Activated CD4-positive, alpha-beta T cell treated with anti-CD3 and anti-CD28 coated beads for 36 hours (primary cell): ENCODE measurements at regions not wholly inside any gene's neighbourhood (a gene's known extent, or its start where the extent isn't known, plus 50 kb on each side); places are given as distances from the start of the nearest gene placed in this dataset.
"Not testable (repeated sequence)": the region's sequence is repeated elsewhere in the genome, so short reads cannot be mapped to it uniquely, and the experiment has no call there.

ENCODE experiments used
- ATAC-seq: fragments of 200-7000 bp; cut with Tn5 transposase; one replicate; pipeline ENCODE4 v1.10.0; 2021; ENCODE audit warnings: mild to moderate bottlenecking, moderate library complexity
- CTCF ChIA-PET: fragments of 350-600 bp; sonication (Branson Sonifier 250); formaldehyde crosslinking; loops from one replicate; lab custom pipeline; 2021; ENCODE audit warnings: antibody characterized with exemption; lab: Charles Lee
- POLR2A ChIA-PET: fragments of 350-600 bp; sonication (Branson Sonifier 250); formaldehyde crosslinking; loops from one replicate; lab custom pipeline; 2021; ENCODE audit warnings: antibody characterized with exemption, inconsistent platforms; lab: Charles Lee
- DNase-seq: peaks from one replicate; pipeline ENCODE4 v3.0.0-alpha.2; 2020
- H3K27ac Mint-ChIP-seq: one replicate; pipeline ENCODE4 v1.8.0; 2021; ENCODE audit warnings: mixed read lengths
- H3K27me3 Mint-ChIP-seq: one replicate; pipeline ENCODE4 v1.8.0; 2021; ENCODE audit warnings: mixed read lengths
- H3K36me3 Mint-ChIP-seq: one replicate; pipeline ENCODE4 v1.8.0; 2021; ENCODE audit warnings: low read depth, mixed read lengths
- H3K4me1 Mint-ChIP-seq: one replicate; pipeline ENCODE4 v1.8.0; 2021; ENCODE audit warnings: mixed read lengths
- H3K4me3 Mint-ChIP-seq: one replicate; pipeline ENCODE4 v1.8.0; 2021; ENCODE audit warnings: mild to moderate bottlenecking, moderate library complexity, mixed read lengths
- H3K9me3 Mint-ChIP-seq: one replicate; pipeline ENCODE4 v1.8.0; 2021; ENCODE audit warnings: low read depth, mixed read lengths
- intact Hi-C, 2 experiments: fragments of 100-400 bp; cut with DNase I in 1 of 2; cut with micrococcal nuclease in 1 of 2; formaldehyde crosslinking; loops; one replicate each; pipeline versions ENCODE4 v1.14.2 to v1.15.1; 2022 to 2024; cut with DNase I, micrococcal nuclease

GRCh38 chr1:121574505-121574899 is 389.7 kb downstream of the SRGAP2C start:
- intact Hi-C loops, H3K4me3 Mint-ChIP-seq, POLR2A ChIA-PET, H3K9me3 Mint-ChIP-seq, CTCF ChIA-PET, H3K27me3 Mint-ChIP-seq, ATAC-seq, H3K27ac Mint-ChIP-seq, DNase-seq, H3K4me1 Mint-ChIP-seq: not testable (repeated sequence)
- H3K36me3 Mint-ChIP-seq = peaks cover 12% of the 10 kb centered on the region

GRCh38 chr1:121582898-121583297 is 398.1 kb downstream of the SRGAP2C start:
- intact Hi-C loops, H3K27me3 Mint-ChIP-seq, POLR2A ChIA-PET, H3K4me3 Mint-ChIP-seq, ATAC-seq, DNase-seq, H3K27ac Mint-ChIP-seq, CTCF ChIA-PET: not testable (repeated sequence)
- peaks cover 19% of the 10 kb centered on the region for H3K36me3 Mint-ChIP-seq
- H3K9me3 Mint-ChIP-seq = peaks cover 24% of the 10 kb centered on the region
- peaks cover 19% of the 10 kb centered on the region for H3K4me1 Mint-ChIP-seq

GRCh38 chr1:121586369-121587229 is 401.8 kb downstream of the SRGAP2C start:
- ATAC-seq = no peak
- ChIA-PET POLR2A (no interaction called here), CTCF (no interaction called here)
- peak; percentile 5 for DNase-seq
- H3K4me3 Mint-ChIP-seq = no peak overlapping the region
- H3K36me3 Mint-ChIP-seq = peaks cover 18% of the 10 kb centered on the region
- H3K9me3 Mint-ChIP-seq = peaks cover 13% of the 10 kb centered on the region
- intact Hi-C loops = no loop called here
- peak overlapping the region; percentile 45 for H3K27ac Mint-ChIP-seq
- H3K27me3 Mint-ChIP-seq = no peaks in the 10 kb centered on the region
- peaks cover 23% of the 10 kb centered on the region for H3K4me1 Mint-ChIP-seq

- DNase-seq (no peak), ATAC-seq (no peak)
- H3K4me1 Mint-ChIP-seq = peaks cover 23% of the 10 kb centered on the region
- no peak overlapping the region for H3K27ac Mint-ChIP-seq
- peaks cover 13% of the 10 kb centered on the region for H3K9me3 Mint-ChIP-seq
- intact Hi-C loops = no loop called here
- H3K27me3 Mint-ChIP-seq = no peaks in the 10 kb centered on the region
- no peak overlapping the region for H3K4me3 Mint-ChIP-seq
- ChIA-PET POLR2A (no interaction called here), CTCF (no interaction called here)
- peaks cover 18% of the 10 kb centered on the region for H3K36me3 Mint-ChIP-seq
These were observed 402.4 kb downstream of the SRGAP2C start for GRCh38 chr1:121587230-121587569.

- intact Hi-C loops = no loop called here
These were observed 403.0 kb downstream of the SRGAP2C start for GRCh38 chr1:121587777-121588176.

GRCh38 chr1:121594096-121594495 is 409.3 kb downstream of the SRGAP2C start:
- H3K36me3 Mint-ChIP-seq = peaks cover 4% of the 10 kb centered on the region
- H3K4me3 Mint-ChIP-seq = no peak overlapping the region
- DNase-seq = no peak
- peaks cover 8% of the 10 kb centered on the region for H3K4me1 Mint-ChIP-seq
- intact Hi-C loops = no loop called here
- H3K9me3 Mint-ChIP-seq = peaks cover 2% of the 10 kb centered on the region
- H3K27me3 Mint-ChIP-seq = no peaks in the 10 kb centered on the region
- no peak overlapping the region for H3K27ac Mint-ChIP-seq
- ChIA-PET CTCF (no interaction called here), POLR2A (no interaction called here)
- no peak for ATAC-seq

More at GRCh38 chr1:121587777-121588176, 403.0 kb downstream of the SRGAP2C start:
- no peak for DNase-seq
- Mint-ChIP-seq H3K9me3 (peaks cover 13% of the 10 kb centered on the region), H3K4me1 (peaks cover 23% of the 10 kb centered on the region), H3K36me3 (peaks cover 18% of the 10 kb centered on the region), H3K27ac (no peak overlapping the region), H3K4me3 (no peak overlapping the region), H3K27me3 (no peaks in the 10 kb centered on the region)
- POLR2A ChIA-PET = no interaction called here
- ATAC-seq = no peak
- CTCF ChIA-PET = no interaction called here

- Mint-ChIP-seq H3K27ac (no peak overlapping the region), H3K36me3 (peaks cover 6% of the 10 kb centered on the region), H3K9me3 (peaks cover 2% of the 10 kb centered on the region), H3K4me1 (peaks cover 8% of the 10 kb centered on the region), H3K27me3 (no peaks in the 10 kb centered on the region), H3K4me3 (no peak overlapping the region)
- ChIA-PET POLR2A (no interaction called here), CTCF (no interaction called here)
- intact Hi-C loops = no loop called here
- DNase-seq = no peak
- ATAC-seq = peak; percentile 30
These were observed 410.3 kb downstream of the SRGAP2C start for GRCh38 chr1:121595089-121595488.

GRCh38 chr1:121604843-121605444 is 420.2 kb downstream of the SRGAP2C start:
- H3K4me3 Mint-ChIP-seq, H3K27me3 Mint-ChIP-seq, H3K27ac Mint-ChIP-seq, DNase-seq, H3K4me1 Mint-ChIP-seq, POLR2A ChIA-PET, CTCF ChIA-PET, intact Hi-C loops: not testable (repeated sequence)
- H3K36me3 Mint-ChIP-seq = peaks cover 26% of the 10 kb centered on the region
- peak; percentile 69 for ATAC-seq
- peaks cover 16% of the 10 kb centered on the region for H3K9me3 Mint-ChIP-seq

GRCh38 chr1:121607499-121607898 is 422.7 kb downstream of the SRGAP2C start:
- ATAC-seq, H3K9me3 Mint-ChIP-seq, intact Hi-C loops, DNase-seq, H3K4me1 Mint-ChIP-seq, H3K4me3 Mint-ChIP-seq, CTCF ChIA-PET, POLR2A ChIA-PET, H3K27ac Mint-ChIP-seq, H3K27me3 Mint-ChIP-seq: not testable (repeated sequence)
- H3K36me3 Mint-ChIP-seq = peaks cover 13% of the 10 kb centered on the region
